Femur (tissue), 1 donor: ENCODE measurements at regions not wholly inside any gene's neighbourhood (a gene's known extent, or its start where the extent isn't known, plus 50 kb on each side); places are given as distances from the start of the nearest gene placed in this dataset.

Experiments
- DNase-seq: peaks from one replicate; pipeline ENCODE4 v3.0.0-alpha.2; 2017

GRCh38 chr5:159422910-159423309, 92.6 kb upstream of the IL12B start:
- no peak for DNase-seq

- no peak for DNase-seq
Observed at GRCh38 chr5:159424123-159424522, 93.8 kb upstream of the IL12B start.

GRCh38 chr5:159426694-159427093, 96.4 kb upstream of the IL12B start:
- DNase-seq: no peak

- no peak for DNase-seq
Observed at GRCh38 chr5:159427180-159428012, 97.1 kb upstream of the IL12B start.

GRCh38 chr5:159430361-159431012, 100.2 kb upstream of the IL12B start:
- DNase-seq: no peak

GRCh38 chr5:159435855-159436254, 105.6 kb upstream of the IL12B start:
- DNase-seq: no peak

- DNase-seq: no peak
Observed at GRCh38 chr5:159438092-159438491, 107.8 kb upstream of the IL12B start.

GRCh38 chr5:159439002-159439401, 108.7 kb upstream of the IL12B start:
- no peak for DNase-seq

- DNase-seq: no peak
Observed at GRCh38 chr5:159440235-159440634, 109.9 kb upstream of the IL12B start.

GRCh38 chr5:159440968-159441367, 110.7 kb upstream of the IL12B start:
- no peak for DNase-seq

GRCh38 chr5:159441441-159441840, 111.2 kb upstream of the IL12B start:
- DNase-seq: no peak

GRCh38 chr5:159442206-159442850, 112.0 kb upstream of the IL12B start:
- DNase-seq: no peak

- no peak for DNase-seq
Observed at GRCh38 chr5:159444441-159445082, 114.3 kb upstream of the IL12B start.

GRCh38 chr5:159447116-159447515, 116.8 kb upstream of the IL12B start:
- DNase-seq: no peak

GRCh38 chr5:159448841-159449407, 118.6 kb upstream of the IL12B start:
- no peak for DNase-seq

- DNase-seq: no peak
Observed at GRCh38 chr5:159449925-159450324, 119.6 kb upstream of the IL12B start.

GRCh38 chr5:159450417-159450816, 120.1 kb upstream of the IL12B start:
- DNase-seq: no peak

- DNase-seq: peak; percentile 33
Observed at GRCh38 chr5:159451197-159452052, 121.1 kb upstream of the IL12B start.

GRCh38 chr5:159452480-159453167, 122.3 kb upstream of the IL12B start:
- DNase-seq: no peak

GRCh38 chr5:159453209-159453608, 122.9 kb upstream of the IL12B start:
- DNase-seq: no peak

GRCh38 chr5:159456261-159456660, 126.0 kb upstream of the IL12B start:
- no peak for DNase-seq
